H9 (cell line): ENCODE measurements at regions not wholly inside any gene's neighbourhood (a gene's known extent, or its start where the extent isn't known, plus 50 kb on each side); places are given as distances from the start of the nearest gene placed in this dataset.

Experiments
- DNase-seq: peaks from one replicate; pipeline ENCODE4 v3.0.0-alpha.2; 2017
- H2AFZ ChIP-seq: one replicate; pipeline ENCODE4 v1.6.1; 2013; ENCODE audit warnings: mild to moderate bottlenecking, low read length, control low read depth, moderate library complexity
- H2AK5ac ChIP-seq: 2 replicates; pipeline ENCODE4 v1.6.1; 2013; ENCODE audit warnings: low read length, control low read depth, mixed read lengths; ENCODE audit not compliant: insufficient read length
- H2BK120ac ChIP-seq: one replicate; pipeline ENCODE4 v1.6.1; 2013; ENCODE audit warnings: low read depth, mild to moderate bottlenecking, low read length, control low read depth, inconsistent platforms; ENCODE audit not compliant: poor library complexity, severe bottlenecking
- H2BK12ac ChIP-seq: 2 replicates; pipeline ENCODE4 v1.6.1; 2013; ENCODE audit warnings: low read length, control low read depth, mixed read lengths, low read depth; ENCODE audit not compliant: insufficient read length
- H2BK15ac ChIP-seq: 2 replicates; pipeline ENCODE4 v1.6.1; 2013; ENCODE audit warnings: low read depth, low read length, control low read depth
- H2BK20ac ChIP-seq: one replicate; pipeline ENCODE4 v1.6.1; 2013; ENCODE audit warnings: low read depth, mild to moderate bottlenecking, low read length, control low read depth, inconsistent platforms; ENCODE audit not compliant: poor library complexity, severe bottlenecking
- H2BK5ac ChIP-seq: 2 replicates; pipeline ENCODE4 v1.6.1; 2013; ENCODE audit warnings: low read length, control low read depth, mixed read lengths; ENCODE audit not compliant: insufficient read length
- H3K14ac ChIP-seq: 2 replicates; pipeline ENCODE4 v1.6.1; 2013; ENCODE audit warnings: low read length, control low read depth; ENCODE audit not compliant: insufficient read depth
- H3K18ac ChIP-seq: 2 replicates; pipeline ENCODE4 v1.6.1; 2013; ENCODE audit warnings: low read depth, mild to moderate bottlenecking, mixed read lengths, low read length, control low read depth; ENCODE audit not compliant: insufficient read length
- H3K23ac ChIP-seq: 2 replicates; pipeline ENCODE4 v1.6.1; 2013; ENCODE audit warnings: low read length, control low read depth, mixed read lengths, low read depth; ENCODE audit not compliant: insufficient read length
- H3K23me2 ChIP-seq: 2 replicates; pipeline ENCODE4 v1.6.1; 2013; ENCODE audit warnings: low read depth, mild to moderate bottlenecking, mixed read lengths, low read length, control low read depth; ENCODE audit not compliant: insufficient read length, poor library complexity, severe bottlenecking
- H3K27ac ChIP-seq: 2 replicates; pipeline ENCODE4 v1.5.1; 2013; ENCODE audit warnings: low read length, control low read depth, mixed read lengths, low read depth; ENCODE audit not compliant: insufficient read length
- H3K27me3 ChIP-seq: 2 replicates; pipeline ENCODE4 v1.6.1; 2013; ENCODE audit warnings: low read length, control low read depth, inconsistent platforms; ENCODE audit not compliant: insufficient read depth
- H3K4ac ChIP-seq: 2 replicates; pipeline ENCODE4 v1.6.1; 2013; ENCODE audit warnings: low read depth, mild to moderate bottlenecking, control low read depth, inconsistent platforms, low read length, moderate library complexity
- H3K4me1 ChIP-seq: 2 replicates; pipeline ENCODE4 v1.6.1; 2013; ENCODE audit warnings: low read length, control low read depth, inconsistent platforms; ENCODE audit not compliant: insufficient read depth
- H3K4me2 ChIP-seq: 2 replicates; pipeline ENCODE4 v1.6.1; 2013; ENCODE audit warnings: low read length, control low read depth, mixed read lengths; ENCODE audit not compliant: insufficient read length, insufficient read depth
- H3K56ac ChIP-seq: 2 replicates; pipeline ENCODE4 v1.6.1; 2013; ENCODE audit warnings: low read depth, mild to moderate bottlenecking, mixed read lengths, low read length, control low read depth; ENCODE audit not compliant: insufficient read length
- H3K79me1 ChIP-seq: 2 replicates; pipeline ENCODE4 v1.6.1; 2013; ENCODE audit warnings: low read depth, mild to moderate bottlenecking, moderate library complexity, low read length, control low read depth, inconsistent platforms; ENCODE audit not compliant: insufficient read depth, poor library complexity, severe bottlenecking
- H3K79me2 ChIP-seq: 2 replicates; pipeline ENCODE4 v1.6.1; 2013; ENCODE audit warnings: low read length, control low read depth, inconsistent platforms; ENCODE audit not compliant: insufficient read depth
- H3K9ac ChIP-seq: 2 replicates; pipeline ENCODE4 v1.6.1; 2013; ENCODE audit warnings: low read length, control low read depth, mixed read lengths; ENCODE audit not compliant: insufficient read length; ENCODE audit errors: extremely low read depth
- H3K9me3 ChIP-seq: one replicate; pipeline ENCODE4 v1.6.1; 2013; ENCODE audit warnings: low read depth, low read length, inconsistent platforms; ENCODE audit not compliant: control insufficient read depth
- H3T11ph ChIP-seq: one replicate; pipeline ENCODE4 v1.6.1; 2013; ENCODE audit warnings: mild to moderate bottlenecking, low read length, control low read depth, inconsistent platforms
- H4K20me1 ChIP-seq: one replicate; pipeline ENCODE4 v1.6.1; 2013; ENCODE audit not compliant: control insufficient read depth, insufficient read length, insufficient read depth
- H4K5ac ChIP-seq: 2 replicates; pipeline ENCODE4 v1.6.1; 2013; ENCODE audit warnings: low read depth, mild to moderate bottlenecking, mixed read lengths, low read length, control low read depth; ENCODE audit not compliant: insufficient read length
- H4K8ac ChIP-seq: replicated peaks from 2 replicates; pipeline ENCODE4 v1.6.1; 2013; ENCODE audit warnings: low read length, control low read depth, mixed read lengths, low read depth; ENCODE audit not compliant: insufficient read length
- H4K91ac ChIP-seq: 2 replicates; pipeline ENCODE4 v1.6.1; 2013; ENCODE audit warnings: low read depth, mild to moderate bottlenecking, moderate library complexity, mixed read lengths, low read length, control low read depth; ENCODE audit not compliant: insufficient read length
- H3K27ac Mint-ChIP-seq, 3 experiments: 2 replicates in 2 of 3; 3 replicates in 1 of 3; pipeline ENCODE4 v1.8.0; 2020 to 2021; ENCODE audit warnings: mixed read lengths in 3 of 3, mild to moderate bottlenecking in 1 of 3, moderate library complexity in 1 of 3
- H3K27me3 Mint-ChIP-seq: 2 replicates; pipeline ENCODE4 v1.8.0; 2021; ENCODE audit warnings: low read depth, mild to moderate bottlenecking, moderate library complexity, mixed read lengths
- H3K36me3 Mint-ChIP-seq, 3 experiments: 2 replicates in 2 of 3; 3 replicates in 1 of 3; pipeline ENCODE4 v1.8.0; 2020 to 2021; ENCODE audit warnings: low read depth in 3 of 3, mixed read lengths in 3 of 3; ENCODE audit not compliant: insufficient read depth in 1 of 3
- H3K4me1 Mint-ChIP-seq, 2 experiments: 2 replicates each; pipeline ENCODE4 v1.8.0; 2020; ENCODE audit warnings: mixed read lengths in 2 of 2
- H3K4me3 Mint-ChIP-seq, 2 experiments: 2 replicates in 1 of 2; 3 replicates in 1 of 2; pipeline ENCODE4 v1.8.0; 2020 to 2021; ENCODE audit warnings: mild to moderate bottlenecking in 2 of 2, mixed read lengths in 2 of 2, moderate library complexity in 1 of 2
- H3K9me3 Mint-ChIP-seq, 2 experiments: 2 replicates in 1 of 2; 3 replicates in 1 of 2; pipeline ENCODE4 v1.8.0; 2020; ENCODE audit warnings: mild to moderate bottlenecking in 2 of 2, mixed read lengths in 2 of 2, moderate library complexity in 1 of 2
- WGBS: extraction: QIAGEN DNeasy Blood & Tissue Kit; methylation state at CpG from one replicate; pipeline ENCODE4 v1.1.7; 2013; ENCODE audit warnings: missing lambda C conversion rate, low lambda C conversion rate, mixed read lengths; ENCODE audit not compliant: insufficient read length; ENCODE audit errors: extremely low coverage; 5-methylcytosine and 5-hydroxymethylcytosine counted together
- TF ChIP-seq, protein P1 (sequence below): fragments of 200-600 bp; sonication (generic); conservative IDR thresholded peaks from 3 replicates; pipeline ENCODE4 v1.8.0; 2021; ENCODE audit warnings: antibody characterized with exemption, mild to moderate bottlenecking

DNA sequence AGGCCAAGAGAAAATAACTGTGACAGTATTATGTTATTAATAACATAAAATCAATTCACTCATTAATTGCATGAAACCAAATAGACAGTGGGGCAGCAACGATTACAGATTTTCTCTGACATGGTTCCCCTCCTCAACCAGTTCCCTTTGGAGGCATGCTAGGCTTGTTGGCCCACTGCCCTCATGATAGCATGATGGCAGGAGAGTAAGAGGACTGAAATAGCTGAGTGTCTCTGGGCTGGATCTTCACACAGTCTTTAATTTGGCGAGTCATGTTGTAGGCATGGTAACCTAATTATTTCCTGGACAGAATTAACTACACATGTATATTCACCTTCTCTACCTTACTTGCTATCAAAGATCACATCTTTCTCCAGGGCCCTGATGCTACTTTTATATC lies 266.2 kb upstream of the PELI2 start:
- no peak overlapping the region for H3K4me3 Mint-ChIP-seq
- Histone ChIP-seq H2BK15ac (no peak overlapping the region), H4K8ac (no peak overlapping the region)

More for the DNA sequence above, 266.2 kb upstream of the PELI2 start:
- no peaks in the 10 kb centered on the region for H3K23me2 ChIP-seq
- Mint-ChIP-seq H3K36me3 (no peaks in the 10 kb centered on the region), H3K9me3 (no peaks in the 10 kb centered on the region), H3K27ac (no peak overlapping the region), H3K27me3 (peaks cover 2% of the 10 kb centered on the region; the same call in 1 of the 2 replicates), H3K4me1 (no peaks in the 10 kb centered on the region)
- H4K5ac ChIP-seq = no peak overlapping the region
- H3K79me1 ChIP-seq = no peaks in the 10 kb centered on the region
- DNase-seq = no peak
- no peaks in the 10 kb centered on the region for H3K4me1 ChIP-seq
- H2AFZ ChIP-seq = no peak overlapping the region
- H2BK120ac ChIP-seq = no peak overlapping the region
- H3K18ac ChIP-seq = no peak overlapping the region
- H3K9me3 ChIP-seq = no peaks in the 10 kb centered on the region
- H3K79me2 ChIP-seq = no peaks in the 10 kb centered on the region
- no peak overlapping the region for H2AK5ac ChIP-seq
- H3K4ac ChIP-seq = no peak overlapping the region
- no peak overlapping the region for H3K14ac ChIP-seq
- H2BK12ac ChIP-seq = no peak overlapping the region
- H3T11ph ChIP-seq = no peak overlapping the region
- H3K4me2 ChIP-seq = no peak overlapping the region
- no peaks in the 10 kb centered on the region for H4K20me1 ChIP-seq
- H3K23ac ChIP-seq = no peak overlapping the region
- H3K27ac ChIP-seq = no peak overlapping the region
- no peak overlapping the region for H4K91ac ChIP-seq
- H3K27me3 ChIP-seq = no peaks in the 10 kb centered on the region
- TF ChIP-seq, protein P1, sequence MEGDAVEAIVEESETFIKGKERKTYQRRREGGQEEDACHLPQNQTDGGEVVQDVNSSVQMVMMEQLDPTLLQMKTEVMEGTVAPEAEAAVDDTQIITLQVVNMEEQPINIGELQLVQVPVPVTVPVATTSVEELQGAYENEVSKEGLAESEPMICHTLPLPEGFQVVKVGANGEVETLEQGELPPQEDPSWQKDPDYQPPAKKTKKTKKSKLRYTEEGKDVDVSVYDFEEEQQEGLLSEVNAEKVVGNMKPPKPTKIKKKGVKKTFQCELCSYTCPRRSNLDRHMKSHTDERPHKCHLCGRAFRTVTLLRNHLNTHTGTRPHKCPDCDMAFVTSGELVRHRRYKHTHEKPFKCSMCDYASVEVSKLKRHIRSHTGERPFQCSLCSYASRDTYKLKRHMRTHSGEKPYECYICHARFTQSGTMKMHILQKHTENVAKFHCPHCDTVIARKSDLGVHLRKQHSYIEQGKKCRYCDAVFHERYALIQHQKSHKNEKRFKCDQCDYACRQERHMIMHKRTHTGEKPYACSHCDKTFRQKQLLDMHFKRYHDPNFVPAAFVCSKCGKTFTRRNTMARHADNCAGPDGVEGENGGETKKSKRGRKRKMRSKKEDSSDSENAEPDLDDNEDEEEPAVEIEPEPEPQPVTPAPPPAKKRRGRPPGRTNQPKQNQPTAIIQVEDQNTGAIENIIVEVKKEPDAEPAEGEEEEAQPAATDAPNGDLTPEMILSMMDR = no peak
- H3K9ac ChIP-seq = no peak overlapping the region
- no CpG with 5 or more reads among the region's 2 CpGs for WGBS
- H3K56ac ChIP-seq = no peak overlapping the region
- H2BK5ac ChIP-seq = no peak overlapping the region
- no peak overlapping the region for H2BK20ac ChIP-seq
